ENCODE measurements at regions not wholly inside any gene's neighbourhood (a gene's known extent, or its start where the extent isn't known, plus 50 kb on each side); places are given as distances from the start of the nearest gene placed in this dataset.

GRCh38 chr5:74293182-74293581 is 347.3 kb downstream of the ENC1 start:
- ATAC-seq: no peak
- intact Hi-C loops (cut with DNase I): loop anchor here in 1 of 2 donors (10.0 kb wide), 1 partner anchor 352 kb away; the partner anchor contains the start of gene ENC1
- H3K4me3 ChIP-seq: no peak overlapping the region
- H3K27ac ChIP-seq: no peak overlapping the region
- 67 to 84% (median 71%) methylated on average over 5 of the region's 5 CpGs for WGBS, 3 donors
- H3K4me1 ChIP-seq: peaks cover 35% of the 10 kb centered on the region
- H3K27me3 ChIP-seq (ENCODE audit: insufficient read depth in 3 of 3, low read length in 2 of 3): no peaks in the 10 kb centered on the region
- H3K9me3 ChIP-seq: no peaks in the 10 kb centered on the region
- no peak for DNase-seq
- H3K36me3 ChIP-seq (ENCODE audit: insufficient read depth in 1 of 2, low read depth in 1 of 2): no peaks in the 10 kb centered on the region
- TF ChIP-seq CTCF (IDR thresholded peaks at IDR 0.05): no peak

- WGBS, 3 donors: 59 to 80% (median 64%) methylated on average over 1 of the region's 1 CpG
These were observed 349.8 kb downstream of the ENC1 start for GRCh38 chr5:74290634-74291241.

GRCh38 chr5:74289691-74290090 is 350.8 kb downstream of the ENC1 start:
- H3K27ac ChIP-seq: peak overlapping the region; percentile 88
- no peak for TF ChIP-seq CTCF (IDR thresholded peaks at IDR 0.05)
- no peaks in the 10 kb centered on the region for H3K27me3 ChIP-seq (ENCODE audit: insufficient read depth in 3 of 3, low read length in 2 of 3)
- DNase-seq (no peak), ATAC-seq (no peak)
- H3K4me3 ChIP-seq: no peak overlapping the region
- H3K9me3 ChIP-seq: no peaks in the 10 kb centered on the region
- 26 to 57% (median 37%) methylated on average over 1 of the region's 1 CpG for WGBS, 3 donors
- intact Hi-C loops (cut with DNase I): loop anchor here (5.0 to 10.0 kb wide), 3 partner anchors 83 to 355 kb away; partner anchors contain the start of gene ENC1 (in 2 of the 2)
- peaks cover 46% of the 10 kb centered on the region for H3K4me1 ChIP-seq
- no peaks in the 10 kb centered on the region for H3K36me3 ChIP-seq (ENCODE audit: insufficient read depth in 1 of 2, low read depth in 1 of 2)

More at GRCh38 chr5:74290634-74291241, 349.8 kb downstream of the ENC1 start:
- Histone ChIP-seq H3K27ac (peak overlapping the region; percentile 88), H3K4me1 (peaks cover 46% of the 10 kb centered on the region), H3K9me3 (no peaks in the 10 kb centered on the region), H3K36me3 (ENCODE audit: insufficient read depth in 1 of 2, low read depth in 1 of 2) (no peaks in the 10 kb centered on the region), H3K4me3 (no peak overlapping the region), H3K27me3 (ENCODE audit: insufficient read depth in 3 of 3, low read length in 2 of 3) (no peaks in the 10 kb centered on the region)
- no peak for DNase-seq
- no peak for TF ChIP-seq CTCF (IDR thresholded peaks at IDR 0.05)
- ATAC-seq: no peak
- intact Hi-C loops (cut with DNase I): loop anchor here in 1 of 2 donors (10.0 kb wide), 1 partner anchor 354 kb away; the partner anchor contains the start of gene ENC1

GRCh38 chr5:74289238-74289637 is 351.3 kb downstream of the ENC1 start:
- H3K27ac ChIP-seq: peak overlapping the region; percentile 88
- 43 to 82% (median 44%) methylated on average over 4 of the region's 4 CpGs for WGBS, 3 donors
- H3K36me3 ChIP-seq (ENCODE audit: insufficient read depth in 1 of 2, low read depth in 1 of 2): no peaks in the 10 kb centered on the region
- no peak overlapping the region for H3K4me3 ChIP-seq
- no peaks in the 10 kb centered on the region for H3K27me3 ChIP-seq (ENCODE audit: insufficient read depth in 3 of 3, low read length in 2 of 3)
- DNase-seq (no peak), ATAC-seq (peak; percentile 23 to 34 (median 26))
- no peak for TF ChIP-seq CTCF (IDR thresholded peaks at IDR 0.05)
- H3K9me3 ChIP-seq: no peaks in the 10 kb centered on the region
- intact Hi-C loops (cut with DNase I): loop anchor here (5.0 kb wide), 2 partner anchors 83 to 353 kb away; partner anchors contain the start of gene ENC1 (in 1 of the 2)
- H3K4me1 ChIP-seq: peaks cover 46% of the 10 kb centered on the region
